T-helper 2 cell treated with Interferon-gamma antibody and Interleukin-4, amounts not matched to agents 100 ng/mL and 5 ng/mL, for 36 hours (primary cell): ENCODE measurements at regions not wholly inside any gene's neighbourhood (a gene's known extent, or its start where the extent isn't known, plus 50 kb on each side); places are given as distances from the start of the nearest gene placed in this dataset.

Experiments
- intact Hi-C: fragments of 100-400 bp; cut with micrococcal nuclease; formaldehyde crosslinking; loops from one replicate; pipeline ENCODE4 v1.15.1; 2023

DNA sequence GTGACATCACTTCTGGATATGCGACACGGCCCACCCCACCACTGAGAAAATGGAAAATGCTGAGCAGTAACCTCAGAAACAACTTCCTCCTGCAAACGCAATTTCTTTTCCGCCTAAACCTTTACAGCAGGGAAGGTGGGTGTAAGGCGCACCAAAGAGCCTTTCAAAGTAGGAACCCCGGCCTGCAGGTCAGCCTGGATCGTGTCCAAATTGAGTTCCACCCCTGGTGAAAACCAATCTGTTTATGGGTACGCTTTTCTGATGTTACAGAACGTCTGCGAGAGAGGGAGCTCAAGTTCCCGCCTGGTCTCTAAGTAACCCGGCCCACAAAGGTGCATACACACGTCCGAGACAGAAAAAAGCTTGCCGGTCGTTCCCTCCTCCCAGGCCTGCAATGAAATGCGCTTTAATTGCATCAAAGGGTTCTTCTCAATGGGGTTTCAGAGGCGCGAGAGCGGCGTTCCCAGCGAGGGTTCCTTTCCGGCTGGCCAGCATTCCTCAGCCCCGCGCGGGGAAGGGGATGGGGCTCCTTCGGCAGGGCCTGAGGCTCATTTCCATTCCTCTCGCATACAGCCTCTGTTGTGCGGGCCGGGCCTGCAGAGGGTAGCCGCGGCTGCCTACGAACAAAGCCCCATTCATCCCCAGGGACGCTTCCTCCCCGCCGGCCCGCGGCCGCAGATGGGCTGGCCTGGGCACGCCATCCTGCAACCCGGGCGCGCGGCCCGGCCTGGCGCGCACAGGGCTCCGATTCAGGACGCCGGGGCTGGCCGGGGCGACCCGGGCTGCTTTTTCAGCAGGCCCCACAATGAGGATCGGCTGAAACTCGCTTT lies 138.1 kb downstream of the TMCO5A start:
- intact Hi-C loops: loop anchor here (10.0 kb wide), 1 partner anchor 182 kb away; the partner anchor contains the start of gene SPRED1

DNA sequence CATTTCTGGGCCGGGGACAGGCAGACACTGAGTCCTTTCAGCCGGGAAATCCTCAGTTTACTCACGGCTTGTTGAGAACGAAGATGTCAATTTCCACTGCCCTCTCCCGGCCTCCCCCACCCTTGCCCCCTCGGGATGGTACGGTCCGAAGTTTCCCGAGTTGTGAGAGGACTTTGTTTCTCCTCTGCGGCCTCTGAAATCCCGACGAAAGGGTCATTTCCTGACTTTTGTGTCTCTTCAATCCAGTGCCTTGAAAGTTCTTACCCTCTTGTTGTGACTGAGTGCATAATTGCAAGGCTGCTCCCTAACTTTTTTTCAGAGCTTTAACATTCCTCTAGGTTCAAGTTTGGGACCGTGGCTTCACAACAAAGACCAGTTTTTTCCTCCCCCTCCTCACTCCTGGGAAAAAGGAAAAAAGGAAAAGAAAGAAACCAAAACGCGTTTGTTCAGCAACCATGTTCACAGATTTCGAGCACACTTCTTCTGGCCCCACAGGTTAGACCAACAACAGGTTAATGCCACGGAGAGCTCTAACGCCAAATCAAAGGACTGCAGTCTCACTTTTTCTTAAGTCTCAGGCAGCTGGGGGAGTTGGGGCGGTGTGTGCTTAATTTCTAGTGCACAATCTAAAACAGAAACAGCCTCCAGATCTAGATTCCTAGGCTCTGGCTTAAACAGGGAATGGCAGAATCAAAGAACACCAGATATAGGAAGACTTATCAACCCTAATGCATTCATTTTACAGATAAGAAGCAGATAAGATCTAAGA lies 138.9 kb downstream of the TMCO5A start:
- intact Hi-C loops: loop anchor here (10.0 kb wide), 1 partner anchor 181 kb away; the partner anchor contains the start of gene SPRED1

DNA sequence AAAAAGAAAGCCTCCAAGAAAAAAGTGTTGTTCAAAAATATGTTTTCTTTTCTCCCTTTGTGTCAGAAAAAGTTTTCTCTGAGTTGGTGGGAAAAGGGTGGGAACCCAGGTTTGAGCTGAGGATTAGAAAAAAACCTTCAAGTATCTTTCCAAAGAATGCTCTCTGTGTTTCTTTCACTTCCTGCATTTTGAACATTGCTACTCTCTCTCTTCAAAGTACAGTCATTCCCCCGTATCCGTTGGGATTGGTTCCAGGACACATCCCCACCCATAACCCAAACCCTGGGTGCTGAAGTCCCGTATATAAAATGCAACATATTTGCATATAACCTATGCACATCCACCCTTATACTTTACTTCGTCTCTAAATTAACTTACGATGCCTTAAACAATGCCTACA lies 139.6 kb downstream of the TMCO5A start:
- intact Hi-C loops: loop anchor here (10.0 kb wide), 1 partner anchor 181 kb away; the partner anchor contains the start of gene SPRED1

DNA sequence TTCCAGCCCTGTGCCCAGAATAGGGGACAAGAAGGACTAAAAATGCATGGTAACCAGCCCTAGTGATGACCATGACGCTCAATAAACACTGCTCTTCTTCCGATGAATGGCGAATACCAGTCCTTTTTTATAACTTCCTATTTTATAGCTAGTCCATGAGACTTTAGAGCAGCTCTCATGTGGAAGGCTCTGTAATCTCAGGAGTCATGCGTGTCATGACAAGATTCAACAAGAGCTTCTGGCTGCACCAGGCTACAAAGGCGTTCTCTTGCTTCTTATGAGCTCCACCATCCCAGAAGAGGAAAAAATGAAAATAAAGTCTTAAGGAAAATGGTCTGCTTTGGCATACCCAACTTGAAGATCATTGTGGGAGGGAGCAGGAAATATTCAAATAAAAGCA lies 141.0 kb downstream of the TMCO5A start:
- intact Hi-C loops: loop anchor here (10.0 kb wide), 1 partner anchor 179 kb away; the partner anchor contains the start of gene SPRED1

DNA sequence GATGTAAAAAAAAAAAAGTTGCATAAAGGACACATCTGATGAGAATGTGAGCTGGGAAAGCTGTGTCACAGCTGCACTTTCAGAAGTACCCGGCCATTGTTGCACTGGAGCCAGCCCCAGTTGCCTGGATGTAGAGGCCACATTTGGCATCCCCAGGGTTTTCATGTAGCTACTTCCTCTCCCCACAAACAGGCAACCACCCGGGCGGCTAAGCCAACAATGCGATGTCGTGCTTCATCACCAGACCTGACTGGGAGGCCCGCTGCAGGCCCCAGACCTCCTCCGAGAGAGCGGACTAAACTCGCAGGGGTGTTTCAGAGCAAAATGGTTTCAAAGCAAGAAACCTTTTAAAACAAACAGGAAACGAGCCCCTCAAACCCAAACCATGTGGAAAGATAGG lies 142.3 kb downstream of the TMCO5A start:
- intact Hi-C loops: loop anchor here (10.0 kb wide), 1 partner anchor 178 kb away; the partner anchor contains the start of gene SPRED1

DNA sequence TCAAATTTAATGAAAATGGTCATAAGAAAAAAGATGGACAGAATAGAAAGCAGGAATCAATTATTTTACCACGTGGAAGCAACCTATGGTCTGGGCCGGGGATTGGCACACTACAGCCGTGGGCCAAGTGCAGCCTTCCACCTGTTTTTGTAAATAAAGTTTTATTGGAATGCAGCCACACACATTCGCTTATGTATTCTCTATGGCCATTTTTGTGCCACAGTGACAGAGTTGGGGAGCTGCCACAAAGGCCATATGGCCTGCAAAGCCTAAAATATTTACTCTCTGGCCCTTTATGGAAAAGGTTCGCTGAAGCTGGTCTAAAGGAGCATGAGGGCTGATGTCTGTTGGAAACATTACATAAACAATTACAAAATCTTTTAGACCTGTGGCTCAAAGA lies 144.8 kb downstream of the TMCO5A start:
- intact Hi-C loops: loop anchor here (10.0 kb wide), 1 partner anchor 176 kb away; the partner anchor contains the start of gene SPRED1

DNA sequence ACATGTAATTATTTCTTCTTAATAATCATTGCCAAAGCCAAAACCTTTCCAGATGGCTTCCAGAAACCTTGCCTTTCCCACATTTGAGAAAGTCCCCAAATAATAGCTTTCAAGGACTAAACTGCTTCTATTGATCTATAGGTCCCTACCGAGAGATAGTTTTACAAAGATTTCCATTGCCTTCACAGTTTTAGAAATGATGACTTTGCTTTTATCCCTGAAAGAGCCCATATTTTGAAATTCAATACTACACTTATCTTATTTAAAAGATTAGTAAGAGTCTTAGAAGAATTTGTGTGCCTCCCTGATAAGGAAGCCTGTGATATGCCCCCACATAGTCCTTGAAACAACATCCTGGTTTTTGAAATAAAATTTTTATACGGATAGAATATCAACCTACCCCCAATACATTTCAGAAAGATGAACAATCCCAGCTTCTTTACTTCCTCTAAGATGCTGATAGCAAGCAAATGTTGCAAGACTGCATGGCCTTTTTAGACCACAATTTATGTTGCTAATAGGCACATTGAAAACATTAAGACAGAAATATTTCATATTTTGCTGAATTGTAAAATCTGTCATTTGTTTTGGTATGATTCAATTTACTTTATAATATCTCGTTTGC lies 146.3 kb downstream of the TMCO5A start:
- intact Hi-C loops: no loop called here

DNA sequence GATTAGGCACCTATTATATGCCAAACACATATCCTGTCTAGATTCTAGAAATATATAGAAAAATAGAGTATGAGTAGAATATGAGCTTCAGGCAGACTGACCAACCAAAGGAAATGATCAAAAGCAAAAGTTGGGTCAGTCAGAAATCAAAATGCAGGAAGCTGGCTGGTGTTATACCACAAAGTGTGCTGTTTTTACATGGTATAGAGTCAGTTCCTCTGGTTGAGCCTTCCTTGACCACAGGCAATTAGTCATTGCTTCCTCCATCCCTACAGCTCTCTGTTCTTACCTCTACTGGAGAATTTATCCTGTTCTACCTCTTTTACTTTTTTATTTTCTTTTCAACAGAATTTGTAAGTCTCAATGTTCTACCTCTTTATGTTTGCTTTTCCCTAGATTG lies 149.8 kb downstream of the TMCO5A start:
- intact Hi-C loops: no loop called here

DNA sequence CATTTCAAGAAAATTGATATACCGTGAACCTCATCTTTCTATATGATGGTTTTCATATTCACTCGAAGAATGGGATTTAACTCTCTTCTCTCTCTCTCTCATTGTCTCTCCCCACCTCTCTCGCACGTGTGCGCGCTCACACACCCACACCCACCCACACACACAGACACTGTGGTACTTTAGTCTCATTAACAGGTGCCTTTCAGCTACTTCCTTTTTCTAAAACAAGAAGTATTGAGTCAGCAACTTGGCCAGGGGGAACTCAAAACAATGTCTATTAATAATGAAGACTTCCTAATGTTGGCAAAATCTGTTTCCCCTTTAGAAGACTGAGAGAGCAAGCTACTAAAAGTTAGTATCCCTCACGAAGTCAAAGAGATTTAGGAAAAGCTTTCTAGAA lies 150.7 kb downstream of the TMCO5A start:
- intact Hi-C loops: no loop called here

DNA sequence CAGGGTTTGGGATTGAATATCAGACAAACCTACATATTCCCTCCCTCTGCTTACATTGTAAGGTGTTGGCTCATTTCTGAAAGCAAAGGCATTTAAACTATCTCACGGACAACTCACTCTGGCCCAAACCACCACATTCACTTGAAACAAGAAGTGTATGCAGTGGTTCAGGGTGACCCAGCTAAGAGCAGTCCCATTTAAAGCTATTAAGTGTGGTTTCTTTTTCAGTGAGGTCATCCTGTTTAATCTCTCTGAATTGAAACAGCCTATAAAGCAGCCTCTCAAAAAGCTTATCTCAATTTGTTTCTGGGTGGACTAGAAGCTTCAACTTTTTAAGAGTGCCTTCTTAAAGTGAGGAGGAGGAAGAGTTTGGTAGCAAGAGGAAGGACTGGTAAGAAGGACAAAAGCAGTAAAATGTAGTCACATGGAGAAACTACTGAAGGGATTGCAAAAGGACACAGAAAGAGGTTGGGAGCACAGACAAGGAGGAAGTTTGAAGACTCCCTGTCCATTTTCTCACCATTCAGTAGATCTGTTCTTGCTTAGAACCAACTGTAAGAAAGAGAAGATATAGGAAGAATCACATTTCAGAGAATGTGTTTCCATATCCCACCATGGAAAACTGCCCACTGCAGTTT lies 151.6 kb downstream of the TMCO5A start:
- intact Hi-C loops: no loop called here

DNA sequence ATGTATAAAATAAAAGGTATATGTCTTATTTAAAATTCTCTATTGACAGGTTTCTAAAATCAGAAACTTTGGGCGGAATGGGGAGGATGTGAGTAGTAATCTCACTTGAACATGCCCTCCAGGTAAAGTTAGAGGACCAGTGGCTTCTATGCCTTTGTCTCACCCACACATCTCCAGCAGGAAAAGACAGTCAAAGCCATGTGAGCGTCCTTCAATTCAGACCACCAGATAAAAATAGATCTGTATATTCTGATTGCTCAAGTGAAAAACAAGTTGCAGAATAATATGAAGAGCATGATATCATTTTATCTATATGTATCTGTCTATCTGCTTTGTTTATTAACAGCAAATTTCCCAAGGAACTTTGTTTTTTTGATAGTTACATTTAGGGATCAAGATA lies 152.2 kb downstream of the TMCO5A start:
- intact Hi-C loops: no loop called here

DNA sequence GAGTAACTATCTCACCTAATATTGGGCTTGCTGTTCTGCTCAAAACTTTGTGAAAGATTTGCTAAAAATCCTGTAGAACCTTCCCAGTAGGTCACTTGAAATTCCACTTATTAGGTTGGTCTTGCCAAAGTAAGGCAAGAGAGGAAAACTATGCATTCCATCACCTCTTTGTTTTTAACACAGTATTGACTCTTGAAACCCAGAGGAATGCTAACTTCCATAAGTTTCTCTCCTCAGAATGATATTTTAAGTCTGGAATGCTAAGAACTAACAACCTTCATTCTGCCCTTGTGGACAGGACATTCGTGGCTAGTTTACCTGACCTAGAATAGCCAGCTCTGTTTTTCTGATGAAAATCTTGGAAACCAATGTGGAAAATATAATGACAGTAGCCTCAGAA lies 154.5 kb downstream of the TMCO5A start:
- intact Hi-C loops: no loop called here

DNA sequence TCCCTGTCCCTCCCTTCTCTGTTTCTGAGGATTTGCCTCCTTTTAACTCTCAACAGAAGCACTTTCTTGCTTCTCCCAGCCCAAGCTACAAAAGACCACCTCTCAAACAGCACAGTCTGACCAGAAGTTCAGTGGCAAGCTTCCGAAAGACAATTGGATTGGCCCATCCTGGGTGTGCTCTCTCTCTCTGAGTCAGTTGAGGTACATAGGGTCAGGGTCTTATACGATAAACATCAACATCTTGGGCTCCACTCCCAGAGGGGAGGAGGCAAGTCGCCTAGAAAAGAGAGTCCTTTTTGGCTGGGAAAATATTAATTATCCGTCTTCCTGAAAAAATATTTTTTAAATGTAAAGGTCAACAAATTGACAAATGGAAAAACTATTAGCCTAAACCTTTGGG lies 155.8 kb downstream of the TMCO5A start:
- intact Hi-C loops: no loop called here

DNA sequence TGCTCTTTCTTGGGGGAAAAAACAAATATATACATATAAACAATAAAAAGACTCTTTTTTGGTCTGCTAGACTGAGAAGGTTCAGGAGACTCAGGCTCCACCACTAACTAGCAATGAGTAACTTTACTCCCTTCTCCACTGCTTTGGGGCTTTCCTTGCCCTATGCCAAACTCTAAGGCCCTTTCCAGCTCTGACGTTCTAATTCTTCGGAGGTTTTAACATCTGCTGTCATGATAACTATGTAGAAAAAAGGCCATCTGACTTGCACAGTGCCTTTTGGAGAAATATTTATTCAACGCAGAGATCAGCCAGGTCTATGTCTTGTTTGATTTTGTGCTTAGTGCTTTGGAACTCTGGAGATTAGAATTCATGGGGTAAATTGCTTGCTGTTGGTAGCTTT lies 156.2 kb downstream of the TMCO5A start:
- intact Hi-C loops: no loop called here

DNA sequence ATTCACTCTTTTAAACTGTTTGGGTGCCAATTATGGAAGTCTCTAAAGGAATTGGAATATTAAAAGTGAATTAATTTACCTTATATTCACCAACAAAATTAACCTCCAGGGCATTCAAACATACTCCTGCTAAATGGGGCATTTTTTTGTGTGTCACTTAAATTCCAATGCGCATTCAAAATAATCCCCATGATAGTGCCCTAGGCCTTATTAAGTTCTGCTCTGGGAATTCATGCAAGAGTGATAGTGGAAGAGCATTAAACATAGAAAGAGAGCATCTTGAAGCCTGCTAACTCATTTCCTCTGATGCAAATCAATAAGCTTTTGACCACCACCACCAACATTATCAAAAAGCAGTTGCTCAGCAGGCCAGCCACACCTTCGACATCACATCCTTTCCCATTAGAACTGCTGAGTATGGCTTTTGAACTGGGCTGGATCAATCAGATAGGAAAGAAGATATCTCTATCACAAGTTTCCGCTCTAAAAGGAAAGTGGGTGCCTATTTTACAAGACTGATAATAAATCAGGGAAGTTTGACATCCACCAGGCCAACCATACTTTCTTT lies 156.7 kb downstream of the TMCO5A start:
- intact Hi-C loops: no loop called here

DNA sequence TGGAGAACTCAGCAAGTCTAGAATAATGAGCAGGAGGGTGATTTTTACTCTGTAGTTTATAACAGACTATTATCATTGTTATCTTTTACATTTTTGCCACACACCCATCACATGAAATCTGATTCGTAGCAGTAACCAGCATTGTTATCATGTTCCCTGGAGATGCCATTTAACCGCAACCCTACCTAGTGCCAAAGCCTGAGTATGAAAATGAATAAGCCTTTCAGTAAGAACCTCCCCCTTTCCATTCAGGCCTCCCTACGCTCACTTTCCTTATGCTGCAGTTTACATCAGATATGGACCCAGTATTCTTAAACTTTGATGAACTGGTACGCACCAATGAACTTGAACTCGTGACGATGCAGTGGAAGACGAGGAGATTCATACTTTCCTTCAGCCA lies 158.7 kb upstream of the SPRED1 start:
- intact Hi-C loops: no loop called here

DNA sequence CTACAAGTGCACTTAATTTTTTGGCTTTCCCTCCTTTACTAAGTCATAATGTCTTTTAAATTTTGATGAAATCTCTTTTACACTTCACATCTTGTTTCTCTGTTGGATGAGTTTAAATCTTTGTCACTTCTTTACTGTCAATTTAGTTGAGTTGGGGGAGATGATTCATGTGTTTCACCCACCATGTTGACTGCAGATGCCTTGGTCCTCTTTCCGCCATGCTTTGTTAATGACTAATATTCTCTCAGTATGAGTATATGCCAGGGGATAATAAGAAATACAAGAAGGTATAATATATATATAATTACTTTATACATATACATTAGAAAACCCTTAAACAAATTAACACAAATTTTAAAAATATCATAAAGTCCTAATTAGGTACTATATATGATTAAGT lies 149.7 kb upstream of the SPRED1 start:
- intact Hi-C loops: no loop called here

DNA sequence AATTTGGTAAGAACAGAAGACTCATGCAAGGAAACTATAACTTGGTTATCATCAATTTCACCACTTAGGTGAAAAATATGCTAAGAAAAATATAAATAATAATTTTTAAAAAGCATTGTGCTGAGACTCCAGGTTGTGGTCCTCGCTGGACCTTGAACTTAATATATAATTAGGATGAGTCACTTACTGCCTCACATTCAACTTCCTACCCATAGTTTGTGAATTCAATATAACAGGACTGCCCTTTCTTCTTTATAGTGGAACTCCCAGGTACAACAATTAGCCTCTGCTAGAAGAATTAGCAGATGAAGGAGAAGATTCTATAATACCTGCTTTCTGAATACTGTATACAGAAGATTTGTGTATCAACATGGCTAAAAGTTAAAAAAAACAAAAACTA lies 149.1 kb upstream of the SPRED1 start:
- intact Hi-C loops: no loop called here

DNA sequence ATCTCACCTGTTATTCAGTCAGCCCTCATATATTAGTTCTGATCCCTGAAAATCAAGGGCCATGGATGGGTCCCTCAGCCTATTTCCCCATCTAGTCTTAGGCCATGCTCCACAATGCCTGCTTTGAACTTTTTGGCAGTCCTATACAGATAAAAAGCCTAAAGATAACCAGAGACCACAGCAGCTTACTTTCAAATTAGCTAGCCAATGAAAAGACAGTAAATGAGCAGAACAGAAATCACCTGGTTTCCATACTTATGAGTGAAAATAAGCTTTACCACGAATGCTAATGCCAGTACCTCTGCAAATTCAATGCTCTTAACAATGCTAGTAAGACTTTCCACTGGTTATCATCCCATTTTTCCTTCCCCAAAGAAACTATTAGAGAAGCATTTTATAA lies 141.6 kb upstream of the SPRED1 start:
- intact Hi-C loops: no loop called here

DNA sequence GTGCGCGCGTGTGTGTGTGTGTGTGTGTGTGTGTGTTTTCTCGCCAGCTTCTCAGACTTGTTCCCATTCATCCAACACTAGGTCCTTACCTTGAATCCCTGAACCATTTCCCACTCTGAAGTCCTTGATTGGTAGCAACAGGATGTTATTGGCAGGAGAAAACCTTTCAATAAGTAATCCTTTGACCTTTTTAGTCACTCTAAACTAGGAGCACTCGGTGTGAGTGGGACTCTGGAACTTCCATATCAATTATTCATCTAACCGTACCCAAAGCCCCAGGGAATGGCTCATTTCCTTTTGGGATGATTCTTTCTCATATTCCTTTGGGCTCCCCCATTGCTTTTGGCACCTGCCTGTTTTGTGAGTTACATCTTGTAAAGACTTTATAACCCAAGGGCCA lies 140.2 kb upstream of the SPRED1 start:
- intact Hi-C loops: no loop called here

DNA sequence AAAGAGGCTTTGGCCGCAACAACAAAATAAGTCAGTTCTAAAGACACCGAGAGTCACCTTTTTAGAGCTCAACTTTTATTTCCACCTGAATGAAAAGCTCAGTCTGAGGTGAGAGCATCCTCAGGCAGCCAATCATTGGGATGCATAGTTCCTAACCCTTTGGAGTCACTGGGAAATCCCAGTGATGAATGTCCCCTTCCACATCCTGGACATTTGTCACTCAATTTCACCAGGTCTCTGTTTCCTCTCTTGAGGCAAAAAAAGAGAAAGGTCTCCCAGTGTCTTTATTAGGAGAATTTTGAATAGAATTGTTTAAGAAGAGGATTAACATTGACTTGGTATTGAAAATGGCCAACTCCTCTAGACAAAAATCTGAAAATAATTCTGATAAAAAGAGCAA lies 137.5 kb upstream of the SPRED1 start:
- intact Hi-C loops: no loop called here
